ENCODE measurements at regions not wholly inside any gene's neighbourhood (a gene's known extent, or its start where the extent isn't known, plus 50 kb on each side); places are given as distances from the start of the nearest gene placed in this dataset.
"Not testable (repeated sequence)": the region's sequence is repeated elsewhere in the genome, so short reads cannot be mapped to it uniquely, and the experiment has no call there.

DNA sequence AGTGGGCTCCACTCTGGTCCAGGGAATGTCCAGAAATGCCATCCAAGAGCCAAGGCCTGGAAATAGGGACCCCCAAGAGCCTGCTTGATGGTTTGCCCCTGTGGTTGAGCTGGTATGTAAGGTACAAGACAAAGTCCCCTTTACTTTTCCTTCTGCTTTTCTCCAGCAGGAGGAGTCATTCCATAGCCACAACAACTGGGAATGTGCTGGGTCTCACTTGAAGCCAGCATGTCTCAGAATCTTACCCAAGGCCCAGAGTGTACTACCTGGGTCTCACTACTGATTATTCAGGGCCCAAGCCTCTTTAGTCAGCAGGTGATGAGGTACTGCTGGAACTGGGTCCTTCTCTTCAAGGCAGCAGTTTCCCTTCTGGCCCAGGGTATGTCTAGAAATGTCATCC lies 62.1 kb upstream of the CD55 start:
- H3K4me1 ChIP-seq (ENCODE audit: insufficient read depth, low read length): no peaks in the 10 kb centered on the region
- Mint-ChIP-seq H3K27me3 (peaks cover 1 to 4% of the 10 kb centered on the region in 2 donors), H3K4me1 (peaks cover 0 to 3% (median 0%) of the 10 kb centered on the region in 4 donors), H3K4me3 (no peak overlapping the region), H3K36me3 (peaks cover 3% of the 10 kb centered on the region in 2 donors), H3K9me3 (peaks cover 5 to 27% (median 14%) of the 10 kb centered on the region in 8 donors), H3K27ac (no peak overlapping the region)
- intact Hi-C loops (cut with micrococcal nuclease): no loop called here
- DNase-seq: no peak
- ChIA-PET POLR2A (ENCODE audit: partially characterized antibody) (interaction anchor here (1.3 kb wide), 1 partner anchor 62 kb away, joined by 6 read pairs; the partner anchor contains the start of gene CD55), CTCF (ENCODE audit: partially characterized antibody) (interaction anchor here (1.3 to 1.5 kb wide), 2 partner anchors 145 kb away, joined by 4 to 6 read pairs; no protein-coding TSS in a partner anchor)
- H3K4me3 ChIP-seq (ENCODE audit: low read length in 2 of 2): no peak overlapping the region
- no peaks in the 10 kb centered on the region for H3K36me3 ChIP-seq (ENCODE audit: insufficient read depth, low read length)
- H3K27ac ChIP-seq (ENCODE audit: low read depth, low read length): no peak overlapping the region
- no peaks in the 10 kb centered on the region for H3K27me3 ChIP-seq (ENCODE audit: insufficient read depth, low read length)
- H3K9me3 ChIP-seq (ENCODE audit: control insufficient read depth in 1 of 2, low read length in 2 of 2): no peaks in the 10 kb centered on the region

DNA sequence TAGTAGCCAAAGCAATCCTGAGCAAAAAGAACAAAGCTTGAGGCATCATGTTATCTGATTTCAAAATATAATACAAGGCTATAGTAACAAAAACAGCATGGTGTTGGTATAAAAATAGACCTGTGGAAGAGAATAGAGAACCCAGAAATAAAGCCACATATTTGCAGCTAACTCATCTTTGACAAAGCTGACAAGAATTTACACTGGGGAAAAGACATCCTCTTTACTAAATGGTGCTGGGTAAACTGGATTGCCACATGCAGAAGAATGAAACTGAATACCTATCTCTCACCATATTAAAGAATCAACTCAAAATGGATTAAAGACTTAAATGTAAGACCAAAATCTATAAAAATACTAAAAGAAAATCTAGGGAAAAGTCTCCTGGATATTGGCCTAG lies 59.5 kb upstream of the CD55 start:
- POLR2A ChIA-PET (ENCODE audit: partially characterized antibody): interaction anchor here (1.2 kb wide), 1 partner anchor 59 kb away, joined by 3 read pairs; the partner anchor contains the start of gene CD55
- no peak overlapping the region for H3K4me3 ChIP-seq (ENCODE audit: low read length in 2 of 2)
- no peak for DNase-seq
- intact Hi-C loops (cut with micrococcal nuclease): no loop called here
- peaks cover 3 to 16% (median 5%) of the 10 kb centered on the region in 8 donors for H3K9me3 Mint-ChIP-seq
- H3K36me3 ChIP-seq (ENCODE audit: insufficient read depth, low read length): no peaks in the 10 kb centered on the region
- no peak overlapping the region for H3K4me3 Mint-ChIP-seq
- H3K4me1 ChIP-seq (ENCODE audit: insufficient read depth, low read length): no peaks in the 10 kb centered on the region
- H3K27ac Mint-ChIP-seq: no peak overlapping the region
- peaks cover 0 to 2% of the 10 kb centered on the region in 2 donors for H3K36me3 Mint-ChIP-seq
- CTCF ChIA-PET (ENCODE audit: partially characterized antibody): interaction anchor here (0.8 kb wide), 1 partner anchor 143 kb away, joined by 3 read pairs; no protein-coding TSS in a partner anchor
- no peaks in the 10 kb centered on the region for H3K27me3 ChIP-seq (ENCODE audit: insufficient read depth, low read length)
- H3K9me3 ChIP-seq (ENCODE audit: control insufficient read depth in 1 of 2, low read length in 2 of 2): no peaks in the 10 kb centered on the region
- no peak overlapping the region for H3K27ac ChIP-seq (ENCODE audit: low read depth, low read length)
- H3K27me3 Mint-ChIP-seq: peaks cover 0 to 2% of the 10 kb centered on the region in 2 donors
- peaks cover 0 to 3% (median 0%) of the 10 kb centered on the region in 4 donors for H3K4me1 Mint-ChIP-seq

DNA sequence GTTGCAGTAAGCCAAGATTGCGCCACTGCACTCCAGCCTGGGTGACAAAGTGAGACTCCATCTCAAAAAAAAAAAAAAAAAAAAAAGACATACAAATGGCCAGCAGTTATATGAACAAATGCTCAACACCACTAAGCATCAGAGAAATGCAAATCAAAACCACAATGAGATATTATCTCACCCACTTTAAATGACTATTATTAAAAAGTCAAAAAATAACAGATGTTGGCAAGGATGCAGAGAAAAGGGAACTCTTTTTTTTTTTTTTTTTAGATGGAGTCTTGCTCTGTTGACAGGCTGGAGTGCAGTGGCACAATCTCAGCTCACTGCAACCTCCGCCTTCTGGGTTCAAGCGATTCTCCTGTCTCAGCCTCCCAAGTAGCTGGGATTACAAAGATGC lies 58.6 kb upstream of the CD55 start:
- H3K4me1 Mint-ChIP-seq; DNase-seq; H3K27me3 Mint-ChIP-seq; intact Hi-C loops (cut with micrococcal nuclease); H3K9me3 ChIP-seq (ENCODE audit: control insufficient read depth in 1 of 2, low read length in 2 of 2); H3K27ac Mint-ChIP-seq; H3K36me3 ChIP-seq (ENCODE audit: insufficient read depth, low read length); H3K4me3 Mint-ChIP-seq; H3K4me3 ChIP-seq (ENCODE audit: low read length in 2 of 2); H3K4me1 ChIP-seq (ENCODE audit: insufficient read depth, low read length); CTCF ChIA-PET (ENCODE audit: partially characterized antibody); H3K36me3 Mint-ChIP-seq; H3K27ac ChIP-seq (ENCODE audit: low read depth, low read length); H3K9me3 Mint-ChIP-seq; H3K27me3 ChIP-seq (ENCODE audit: insufficient read depth, low read length): not testable (repeated sequence)
- POLR2A ChIA-PET (ENCODE audit: partially characterized antibody): interaction anchor here (0.7 to 1.2 kb wide), 2 partner anchors 22 to 59 kb away, joined by 3 read pairs; partner anchors contain the start of gene CD55

DNA sequence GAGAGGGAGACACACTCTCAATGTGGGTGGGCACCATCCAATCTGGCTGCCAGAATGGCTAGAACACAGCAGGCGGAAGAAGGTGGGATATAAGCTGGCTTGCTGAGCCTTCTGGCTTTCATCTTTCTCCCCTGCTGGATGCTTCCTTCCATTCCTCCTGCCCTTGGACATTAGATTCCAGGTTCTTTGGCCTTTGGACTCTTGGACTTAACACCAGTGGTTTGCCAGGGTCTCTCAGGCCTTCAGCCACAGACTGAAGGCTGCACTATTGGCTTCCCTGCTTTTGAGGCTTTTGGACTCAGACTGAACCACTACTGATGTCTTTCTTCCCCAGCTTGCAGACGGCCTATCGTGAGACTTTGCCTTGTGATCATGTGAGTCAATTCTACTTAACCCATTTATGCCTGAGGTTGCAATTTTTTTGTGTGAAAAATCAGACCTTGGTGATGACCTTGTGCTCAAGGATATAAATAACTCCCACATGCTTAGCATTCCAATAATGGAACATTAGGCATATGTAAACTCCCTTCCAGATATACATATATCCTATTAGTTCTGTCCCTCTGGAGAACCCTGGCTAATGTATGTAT lies 56.7 kb upstream of the CD55 start:
- ChIA-PET CTCF (ENCODE audit: partially characterized antibody) (no interaction called here), POLR2A (ENCODE audit: partially characterized antibody) (no interaction called here)
- Histone ChIP-seq H3K27me3 (ENCODE audit: insufficient read depth, low read length) (no peaks in the 10 kb centered on the region), H3K4me3 (ENCODE audit: low read length in 2 of 2) (no peak overlapping the region), H3K9me3 (ENCODE audit: control insufficient read depth in 1 of 2, low read length in 2 of 2) (no peaks in the 10 kb centered on the region), H3K4me1 (ENCODE audit: insufficient read depth, low read length) (no peaks in the 10 kb centered on the region), H3K36me3 (ENCODE audit: insufficient read depth, low read length) (no peaks in the 10 kb centered on the region), H3K27ac (ENCODE audit: low read depth, low read length) (no peak overlapping the region)
- no peak overlapping the region for H3K4me3 Mint-ChIP-seq
- no peaks in the 10 kb centered on the region for H3K36me3 Mint-ChIP-seq
- DNase-seq: no peak
- no peak overlapping the region for H3K27ac Mint-ChIP-seq
- no peaks in the 10 kb centered on the region for H3K27me3 Mint-ChIP-seq
- intact Hi-C loops (cut with micrococcal nuclease): no loop called here
- peaks cover 0 to 4% (median 0%) of the 10 kb centered on the region in 4 donors for H3K4me1 Mint-ChIP-seq
- peaks cover 0 to 2% (median 0%) of the 10 kb centered on the region in 8 donors for H3K9me3 Mint-ChIP-seq

DNA sequence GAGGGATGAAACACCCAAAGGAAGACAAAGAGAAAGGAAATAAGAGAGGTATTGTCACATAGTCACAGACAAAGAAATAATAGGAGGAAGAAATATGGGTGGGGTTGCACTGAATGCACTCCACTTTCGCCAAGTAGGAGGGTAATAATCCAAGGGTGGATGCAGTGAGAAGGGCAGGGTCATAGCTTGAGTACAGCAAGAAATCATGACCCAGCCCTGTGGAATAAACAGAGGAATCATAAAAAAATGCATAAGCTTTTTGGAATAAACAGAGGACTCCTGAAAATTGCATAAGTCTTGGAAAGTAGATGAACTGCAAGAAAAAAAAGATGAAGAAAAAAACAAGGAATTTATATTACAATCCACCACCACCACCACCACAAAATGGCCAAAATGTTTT lies 53.1 kb upstream of the CD55 start:
- no peak for DNase-seq
- Histone ChIP-seq H3K9me3 (ENCODE audit: control insufficient read depth in 1 of 2, low read length in 2 of 2) (no peaks in the 10 kb centered on the region), H3K4me1 (ENCODE audit: insufficient read depth, low read length) (no peaks in the 10 kb centered on the region), H3K27me3 (ENCODE audit: insufficient read depth, low read length) (no peaks in the 10 kb centered on the region), H3K36me3 (ENCODE audit: insufficient read depth, low read length) (no peaks in the 10 kb centered on the region), H3K27ac (ENCODE audit: low read depth, low read length) (no peak overlapping the region), H3K4me3 (ENCODE audit: low read length in 2 of 2) (no peak overlapping the region)
- ChIA-PET POLR2A (ENCODE audit: partially characterized antibody) (interaction anchor here (2.3 kb wide), 1 partner anchor 54 kb away, joined by 5 read pairs; the partner anchor contains the start of gene CD55), CTCF (ENCODE audit: partially characterized antibody) (no interaction called here)
- H3K4me3 Mint-ChIP-seq: no peak overlapping the region
- intact Hi-C loops (cut with micrococcal nuclease): no loop called here
- H3K9me3 Mint-ChIP-seq: peaks cover 0 to 3% (median 0%) of the 10 kb centered on the region in 8 donors
- H3K36me3 Mint-ChIP-seq: no peaks in the 10 kb centered on the region
- no peaks in the 10 kb centered on the region for H3K27me3 Mint-ChIP-seq
- H3K27ac Mint-ChIP-seq: peak overlapping the region in 1 of 7 donors; percentile 4
- H3K4me1 Mint-ChIP-seq: peaks cover 0 to 1% (median 0%) of the 10 kb centered on the region in 4 donors

DNA sequence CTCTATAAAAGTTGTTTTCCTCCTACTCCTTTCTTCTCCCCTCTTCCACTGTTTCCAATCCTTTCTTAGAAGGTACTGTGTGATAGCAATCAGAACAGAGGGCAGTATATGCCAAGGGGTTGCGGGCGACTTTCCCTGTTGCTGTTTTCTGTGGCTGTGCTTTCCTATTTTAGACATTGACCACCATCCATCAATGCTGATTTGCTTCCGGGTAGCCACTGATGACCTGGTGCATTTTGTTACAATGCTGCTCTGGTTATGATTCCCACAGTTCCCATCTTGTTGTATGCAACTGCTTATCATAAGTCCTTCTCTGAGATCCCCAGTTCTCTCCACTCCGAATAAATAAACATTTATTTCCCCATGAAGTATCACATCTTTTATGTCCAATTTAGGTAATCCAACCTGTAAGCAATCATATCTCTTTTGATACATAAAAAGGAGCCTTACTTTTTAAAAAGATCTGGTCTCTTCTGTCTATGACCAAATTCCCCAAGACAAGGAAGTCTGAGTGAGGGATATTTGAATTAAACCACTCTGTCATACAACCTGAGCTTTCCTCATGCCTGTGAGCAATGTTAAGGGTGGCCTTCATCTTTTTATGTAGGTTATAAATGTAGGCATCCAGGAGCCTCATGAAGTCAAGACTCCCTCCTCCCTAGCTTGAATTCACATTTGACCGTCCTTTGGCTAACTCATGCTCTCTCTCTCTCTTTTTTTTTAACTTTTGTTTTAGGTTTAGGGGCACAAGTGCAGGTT lies 52.5 kb upstream of the CD55 start:
- Histone ChIP-seq H3K4me1 (ENCODE audit: insufficient read depth, low read length) (no peaks in the 10 kb centered on the region), H3K9me3 (ENCODE audit: control insufficient read depth in 1 of 2, low read length in 2 of 2) (no peaks in the 10 kb centered on the region), H3K36me3 (ENCODE audit: insufficient read depth, low read length) (no peaks in the 10 kb centered on the region), H3K4me3 (ENCODE audit: low read length in 2 of 2) (no peak overlapping the region), H3K27me3 (ENCODE audit: insufficient read depth, low read length) (no peaks in the 10 kb centered on the region), H3K27ac (ENCODE audit: low read depth, low read length) (no peak overlapping the region)
- H3K4me3 Mint-ChIP-seq: no peak overlapping the region
- ChIA-PET CTCF (ENCODE audit: partially characterized antibody) (no interaction called here), POLR2A (ENCODE audit: partially characterized antibody) (interaction anchor here (2.3 kb wide), 1 partner anchor 53 kb away, joined by 5 read pairs; the partner anchor contains the start of gene CD55)
- peaks cover 0 to 1% (median 0%) of the 10 kb centered on the region in 4 donors for H3K4me1 Mint-ChIP-seq
- no peaks in the 10 kb centered on the region for H3K27me3 Mint-ChIP-seq
- no peak overlapping the region for H3K27ac Mint-ChIP-seq
- peaks cover 0 to 3% (median under 1%) of the 10 kb centered on the region in 8 donors for H3K9me3 Mint-ChIP-seq
- DNase-seq: no peak
- H3K36me3 Mint-ChIP-seq: no peaks in the 10 kb centered on the region
- intact Hi-C loops (cut with micrococcal nuclease): no loop called here
